ENCODE measurements at regions not wholly inside any gene's neighbourhood (a gene's known extent, or its start where the extent isn't known, plus 50 kb on each side); places are given as distances from the start of the nearest gene placed in this dataset.

DNA sequence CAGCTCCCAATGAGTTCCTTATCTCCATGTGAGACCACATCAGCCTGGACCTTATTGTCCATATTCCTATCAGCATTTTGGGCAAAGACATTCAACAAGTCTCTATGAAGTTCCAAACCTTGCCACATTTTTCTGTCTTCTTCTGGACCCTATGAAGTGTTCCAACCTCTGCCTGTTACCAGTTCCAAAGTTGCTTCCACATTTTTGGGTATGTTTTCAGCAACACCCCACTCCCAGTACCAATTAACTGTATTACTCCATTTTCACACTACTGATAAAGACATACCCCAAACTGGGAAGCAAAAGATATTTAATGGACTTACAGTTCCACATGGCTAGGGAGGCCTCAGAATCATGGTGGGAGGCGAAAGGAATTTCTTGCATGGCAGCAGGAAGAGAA lies 548.5 kb downstream of the CHSY3 start:
- Histone ChIP-seq H3K4me2 (ENCODE audit: unreplicated experiment) (no peak overlapping the region), H3K9me3 (ENCODE audit: low read depth) (no peaks in the 10 kb centered on the region), H3K4me3 (no peak overlapping the region), H3K27ac (no peak overlapping the region), H3K9ac (no peak overlapping the region), H3F3A (ENCODE audit: insufficient read depth) (no peaks in the 10 kb centered on the region), H3K79me2 (ENCODE audit: insufficient read depth) (no peaks in the 10 kb centered on the region), H3K4me1 (ENCODE audit: insufficient read depth) (no peaks in the 10 kb centered on the region), H4K20me1 (ENCODE audit: insufficient read depth) (no peaks in the 10 kb centered on the region), H3K9me2 (ENCODE audit: insufficient read depth) (no peaks in the 10 kb centered on the region), H3K36me3 (ENCODE audit: low read depth) (no peaks in the 10 kb centered on the region), H3K27me3 (replicated peaks; ENCODE audit: insufficient read depth) (no peaks in the 10 kb centered on the region), H2AFZ (no peak overlapping the region)
- no peak for DNase-seq
- in situ Hi-C loops (cut with MboI), result no loop called here
- no peak for TF ChIP-seq EZH2phosphoT487 (IDR thresholded peaks at IDR 0.05; ENCODE audit: insufficient read depth, low read depth)
- no peak for TF ChIP-seq EZH2 (IDR thresholded peaks at IDR 0.05; ENCODE audit: insufficient read depth, poor library complexity, severe bottlenecking)
- 33 to 58% methylated on average over 1 of the region's 1 CpG for WGBS, 2 experiments (ENCODE audit: low coverage in 1 of 2, low lambda C conversion rate in 2 of 2, missing lambda C conversion rate in 2 of 2)

DNA sequence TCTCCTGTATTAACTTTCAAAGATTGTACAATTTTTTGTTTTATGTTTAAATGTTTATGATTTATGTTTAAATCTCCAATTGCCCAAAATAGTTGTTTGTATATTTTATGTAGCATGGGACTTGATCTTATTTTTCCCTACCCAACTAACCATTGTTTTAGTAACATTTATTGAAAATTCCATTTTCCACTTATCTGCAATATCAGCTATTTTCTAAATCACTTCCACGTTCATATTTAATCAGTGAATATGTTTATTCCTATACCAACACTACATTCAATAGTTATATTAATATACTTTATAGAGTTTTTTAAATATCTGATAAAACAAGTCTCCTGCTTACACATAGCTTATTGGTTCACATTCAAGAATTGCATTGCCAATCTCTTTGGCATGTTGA lies 532.2 kb downstream of the CHSY3 start:
- Histone ChIP-seq H3K9me3 (ENCODE audit: low read depth) (no peaks in the 10 kb centered on the region), H3K27me3 (replicated peaks; ENCODE audit: insufficient read depth) (no peaks in the 10 kb centered on the region), H3F3A (ENCODE audit: insufficient read depth) (no peaks in the 10 kb centered on the region), H3K79me2 (ENCODE audit: insufficient read depth) (no peaks in the 10 kb centered on the region), H2AFZ (no peak overlapping the region), H3K4me1 (ENCODE audit: insufficient read depth) (no peaks in the 10 kb centered on the region), H3K9ac (no peak overlapping the region), H3K36me3 (ENCODE audit: low read depth) (no peaks in the 10 kb centered on the region), H3K4me2 (ENCODE audit: unreplicated experiment) (no peak overlapping the region), H4K20me1 (ENCODE audit: insufficient read depth) (no peaks in the 10 kb centered on the region), H3K9me2 (ENCODE audit: insufficient read depth) (no peaks in the 10 kb centered on the region; the same call in 1 of the 2 replicates), H3K27ac (no peak overlapping the region), H3K4me3 (no peak overlapping the region)
- WGBS, 2 experiments (ENCODE audit: low coverage in 1 of 2, low lambda C conversion rate in 2 of 2, missing lambda C conversion rate in 2 of 2), result 5 to 18% methylated on average over 1 of the region's 1 CpG
- in situ Hi-C loops (cut with MboI), result no loop called here
- no peak for TF ChIP-seq EZH2phosphoT487 (IDR thresholded peaks at IDR 0.05; ENCODE audit: insufficient read depth, low read depth)
- TF ChIP-seq EZH2 (IDR thresholded peaks at IDR 0.05; ENCODE audit: insufficient read depth, poor library complexity, severe bottlenecking), result no peak
- DNase-seq, result no peak

DNA sequence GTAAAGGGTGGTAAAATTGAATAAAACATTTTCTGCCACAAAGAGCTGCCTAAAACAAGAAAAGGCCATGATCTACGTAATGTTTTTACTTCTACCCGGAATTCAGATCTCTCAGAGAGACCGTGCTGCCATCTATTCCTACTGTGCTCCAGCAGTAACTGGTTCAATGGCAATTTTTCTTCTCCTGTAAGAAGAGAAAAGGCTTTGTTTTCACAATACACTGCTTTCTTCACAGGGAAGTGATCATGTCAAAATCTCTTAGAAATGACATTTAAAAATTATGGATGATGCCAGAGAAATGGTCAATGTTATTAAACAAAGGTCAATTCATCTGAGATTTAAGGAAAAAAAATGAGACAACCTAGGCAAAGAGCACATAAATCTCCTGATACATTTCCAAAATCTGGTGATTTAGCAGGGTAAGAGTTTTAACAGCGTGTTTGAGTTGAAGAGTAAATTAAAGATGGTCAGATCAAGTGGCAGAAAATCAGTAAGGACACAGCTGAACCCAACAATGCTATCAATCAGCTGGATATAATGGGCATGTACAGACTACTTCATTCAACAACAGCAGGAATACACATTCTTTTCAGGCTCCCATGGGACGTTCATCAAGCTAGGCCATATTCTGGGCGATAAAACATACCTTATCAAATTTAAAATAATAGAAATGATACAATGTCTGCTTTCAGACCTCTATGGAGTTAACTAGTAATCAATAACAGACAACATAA lies 523.1 kb downstream of the CHSY3 start:
- Histone ChIP-seq H3K9ac (no peak overlapping the region), H3K4me2 (ENCODE audit: unreplicated experiment) (no peak overlapping the region), H3K27me3 (replicated peaks; ENCODE audit: insufficient read depth) (no peaks in the 10 kb centered on the region), H2AFZ (no peak overlapping the region), H3K9me2 (ENCODE audit: insufficient read depth) (no peaks in the 10 kb centered on the region; the same call in 1 of the 2 replicates), H3K27ac (no peak overlapping the region), H3K4me1 (ENCODE audit: insufficient read depth) (no peaks in the 10 kb centered on the region), H3K9me3 (ENCODE audit: low read depth) (no peaks in the 10 kb centered on the region), H3K4me3 (no peak overlapping the region), H4K20me1 (ENCODE audit: insufficient read depth) (no peaks in the 10 kb centered on the region), H3F3A (ENCODE audit: insufficient read depth) (no peaks in the 10 kb centered on the region), H3K79me2 (ENCODE audit: insufficient read depth) (no peaks in the 10 kb centered on the region), H3K36me3 (ENCODE audit: low read depth) (no peaks in the 10 kb centered on the region)
- no peak for DNase-seq
- no peak for TF ChIP-seq EZH2 (IDR thresholded peaks at IDR 0.05; ENCODE audit: insufficient read depth, poor library complexity, severe bottlenecking)
- TF ChIP-seq EZH2phosphoT487 (IDR thresholded peaks at IDR 0.05; ENCODE audit: insufficient read depth, low read depth), result no peak
- WGBS, 2 experiments (ENCODE audit: low coverage in 1 of 2, low lambda C conversion rate in 2 of 2, missing lambda C conversion rate in 2 of 2), result 7 to 17% methylated on average over 6 of the region's 6 CpGs
- in situ Hi-C loops (cut with MboI), result no loop called here

DNA sequence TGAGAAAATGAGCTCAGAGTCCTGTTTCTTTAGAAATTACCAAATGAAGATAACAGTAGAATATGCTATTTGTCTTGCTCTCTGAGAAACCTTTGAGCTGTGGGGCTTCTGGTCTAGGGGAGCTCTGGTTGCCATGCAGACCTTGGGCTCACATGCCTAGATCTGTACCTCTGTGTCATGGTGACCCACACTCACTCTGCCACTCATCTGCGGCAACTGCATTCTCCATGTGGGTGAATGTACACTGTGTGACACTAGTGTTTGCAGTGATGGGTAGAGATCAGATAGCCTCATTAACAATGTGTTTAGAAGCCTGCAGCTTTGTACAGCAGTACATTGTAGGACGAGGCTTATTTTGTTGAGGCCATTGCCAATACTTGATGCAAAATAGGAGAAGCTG lies 521.2 kb downstream of the CHSY3 start:
- Histone ChIP-seq H3K9ac (no peak overlapping the region), H3K9me3 (ENCODE audit: low read depth) (no peaks in the 10 kb centered on the region), H3K4me3 (no peak overlapping the region), H3K4me2 (ENCODE audit: unreplicated experiment) (no peak overlapping the region), H3K79me2 (ENCODE audit: insufficient read depth) (no peaks in the 10 kb centered on the region), H3K27ac (no peak overlapping the region), H2AFZ (no peak overlapping the region), H3K27me3 (replicated peaks; ENCODE audit: insufficient read depth) (no peaks in the 10 kb centered on the region), H4K20me1 (ENCODE audit: insufficient read depth) (no peaks in the 10 kb centered on the region), H3K4me1 (ENCODE audit: insufficient read depth) (no peaks in the 10 kb centered on the region), H3K36me3 (ENCODE audit: low read depth) (no peaks in the 10 kb centered on the region), H3F3A (ENCODE audit: insufficient read depth) (no peaks in the 10 kb centered on the region), H3K9me2 (ENCODE audit: insufficient read depth) (no peaks in the 10 kb centered on the region)
- no peak for TF ChIP-seq EZH2phosphoT487 (IDR thresholded peaks at IDR 0.05; ENCODE audit: insufficient read depth, low read depth)
- no peak for TF ChIP-seq EZH2 (IDR thresholded peaks at IDR 0.05; ENCODE audit: insufficient read depth, poor library complexity, severe bottlenecking)
- DNase-seq, result no peak
- 21 to 24% methylated on average over 2 of the region's 2 CpGs for WGBS, 2 experiments (ENCODE audit: low coverage in 1 of 2, low lambda C conversion rate in 2 of 2, missing lambda C conversion rate in 2 of 2)
- in situ Hi-C loops (cut with MboI), result no loop called here

Measured in GM23248 (cell line).